Right cardiac atrium (tissue), 5 donors: ENCODE measurements at regions not wholly inside any gene's neighbourhood (a gene's known extent, or its start where the extent isn't known, plus 50 kb on each side); places are given as distances from the start of the nearest gene placed in this dataset.
"Not testable (repeated sequence)": the region's sequence is repeated elsewhere in the genome, so short reads cannot be mapped to it uniquely, and the experiment has no call there.

Experiments
- ATAC-seq, 2 donors: fragments of 200-7000 bp; cut with Tn5 transposase; one replicate each; pipeline versions ENCODE4 v1.8.0 to v1.9.1; 2020; ENCODE audit warnings: moderate library complexity in 2 of 2, mild to moderate bottlenecking in 1 of 2
- DNase-seq, 3 donors: peaks; one replicate each; pipeline ENCODE4 v3.0.0-alpha.2; 2020
- H3K27ac ChIP-seq: one replicate; pipeline ENCODE4 v1.5.1; 2013; ENCODE audit warnings: mild to moderate bottlenecking, low read length, control low read depth, moderate library complexity
- H3K27me3 ChIP-seq: one replicate; pipeline ENCODE4 v1.6.1; 2013; ENCODE audit not compliant: control insufficient read depth, insufficient read depth
- H3K4me1 ChIP-seq: one replicate; pipeline ENCODE4 v1.6.1; 2013; ENCODE audit warnings: low read length; ENCODE audit not compliant: control insufficient read depth, insufficient read depth
- H3K4me3 ChIP-seq: one replicate; pipeline ENCODE4 v1.5.1; 2013; ENCODE audit warnings: low read length, control low read depth
- H3K9me3 ChIP-seq: one replicate; pipeline ENCODE4 v1.6.1; 2013; ENCODE audit warnings: low read length; ENCODE audit not compliant: control insufficient read depth
- WGBS: extraction: QIAGEN DNeasy Blood & Tissue Kit; methylation state at CpG from one replicate; pipeline ENCODE4 v1.1.7; 2013; 5-methylcytosine and 5-hydroxymethylcytosine counted together
- intact Hi-C, 4 donors: fragments of 100-400 bp; cut with DNase I; formaldehyde crosslinking; loops; one replicate each; pipeline versions ENCODE4 v1.11.0 to v1.14.0; 2022 to 2023
- donor health status: healthy with polysubstance abuse.
- donor health status: DM: no; HTN: yes; CAD: no.
- donor health status: DM: no; HTN: no; CAD: no.
- donor health status: DM: no; HTN: yes; CAD: no; lungs with severe emphysema.
- donor health status: DM: yes; HTN: yes; CAD: no.

- Histone ChIP-seq H3K27me3 (no peaks in the 10 kb centered on the region), H3K9me3 (no peaks in the 10 kb centered on the region), H3K4me1 (peaks cover 1% of the 10 kb centered on the region), H3K27ac (no peak overlapping the region), H3K4me3 (no peak overlapping the region)
- no peak for DNase-seq
- 80% methylated on average over 7 of the region's 7 CpGs for WGBS
- intact Hi-C loops, result loop anchor here (2.0 to 10.0 kb wide), 6 partner anchors 82 to 265 kb away; no protein-coding TSS in a partner anchor
- ATAC-seq, result no peak
Observed at GRCh38 chr7:32212321-32212720, 142.1 kb upstream of the PDE1C start.

DNA sequence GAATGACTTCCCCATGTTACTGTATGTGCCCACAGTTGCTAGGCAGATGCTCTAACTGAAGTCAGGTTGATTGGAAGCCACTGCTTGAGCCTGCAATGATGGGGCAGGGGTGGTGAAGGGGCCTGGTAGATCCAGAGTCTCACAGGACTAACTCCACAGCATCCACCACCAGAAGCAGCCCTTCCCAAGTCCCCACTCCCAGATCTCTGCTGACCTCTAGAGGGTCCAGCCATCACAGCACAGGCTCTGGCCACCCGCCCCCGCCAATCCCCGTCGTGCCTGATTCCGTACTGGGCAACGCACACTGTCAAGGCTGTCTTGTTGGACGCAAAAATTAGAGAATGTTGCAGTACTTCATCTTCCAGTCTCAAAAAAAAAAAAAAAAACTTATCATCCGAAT is 136.8 kb upstream of the PDE1C start:
- DNase-seq (peak in 2 of 3 donors; percentile 26 to 66), ATAC-seq (peak; percentile 45 to 60)
- Histone ChIP-seq H3K9me3 (no peaks in the 10 kb centered on the region), H3K4me1 (no peaks in the 10 kb centered on the region), H3K4me3 (no peak overlapping the region), H3K27me3 (no peaks in the 10 kb centered on the region), H3K27ac (no peak overlapping the region)
- intact Hi-C loops, result loop anchor here in 3 of 4 donors (5.0 to 10.0 kb wide), 3 partner anchors 270 to 1072 kb away; no protein-coding TSS in a partner anchor
- WGBS, result 26% methylated on average over 8 of the region's 8 CpGs

- 74% methylated on average over 6 of the region's 6 CpGs for WGBS
- H3K4me3 ChIP-seq, result no peak overlapping the region
- intact Hi-C loops, result loop anchor here in 3 of 4 donors (5.0 to 10.0 kb wide), 3 partner anchors 271 to 1072 kb away; no protein-coding TSS in a partner anchor
- no peak for DNase-seq
- ATAC-seq, result no peak
- H3K9me3 ChIP-seq, result no peaks in the 10 kb centered on the region
- H3K4me1 ChIP-seq, result no peaks in the 10 kb centered on the region
- H3K27me3 ChIP-seq, result no peaks in the 10 kb centered on the region
- no peak overlapping the region for H3K27ac ChIP-seq
Observed at GRCh38 chr7:32206488-32206887, 136.3 kb upstream of the PDE1C start.

- H3K9me3 ChIP-seq, ATAC-seq, H3K4me3 ChIP-seq, H3K27me3 ChIP-seq, H3K4me1 ChIP-seq, H3K27ac ChIP-seq, DNase-seq: not testable (repeated sequence)
- WGBS, result 78% methylated on average over 4 of the region's 4 CpGs
- intact Hi-C loops, result loop anchor here in 3 of 4 donors (2.0 to 10.0 kb wide), 5 partner anchors 272 to 1071 kb away; no protein-coding TSS in a partner anchor
Observed at GRCh38 chr7:32205298-32205824, 135.2 kb upstream of the PDE1C start.

- Histone ChIP-seq H3K4me1 (no peaks in the 10 kb centered on the region), H3K27ac (no peak overlapping the region), H3K9me3 (no peaks in the 10 kb centered on the region), H3K27me3 (no peaks in the 10 kb centered on the region), H3K4me3 (peak overlapping the region; percentile 64)
- 20% methylated on average over 9 of the region's 9 CpGs for WGBS
- DNase-seq, result peak; percentile 73 to 82 (median 81)
- peak; percentile 92 to 95 for ATAC-seq
- intact Hi-C loops, result loop anchor here (2.0 to 10.0 kb wide), 5 partner anchors 273 to 1070 kb away; no protein-coding TSS in a partner anchor
Observed at GRCh38 chr7:32204361-32205018, 134.3 kb upstream of the PDE1C start.

GRCh38 chr7:32200646-32201045 is 130.4 kb upstream of the PDE1C start:
- WGBS, result 56% methylated on average over 1 of the region's 1 CpG
- no peaks in the 10 kb centered on the region for H3K9me3 ChIP-seq
- H3K27me3 ChIP-seq, result no peaks in the 10 kb centered on the region
- DNase-seq, result no peak
- ATAC-seq, result no peak
- H3K4me3 ChIP-seq, result no peak overlapping the region
- intact Hi-C loops, result loop anchor here in 2 of 4 donors (5.0 to 10.0 kb wide), 2 partner anchors 458 to 1066 kb away; no protein-coding TSS in a partner anchor
- H3K4me1 ChIP-seq, result no peaks in the 10 kb centered on the region
- no peak overlapping the region for H3K27ac ChIP-seq

DNA sequence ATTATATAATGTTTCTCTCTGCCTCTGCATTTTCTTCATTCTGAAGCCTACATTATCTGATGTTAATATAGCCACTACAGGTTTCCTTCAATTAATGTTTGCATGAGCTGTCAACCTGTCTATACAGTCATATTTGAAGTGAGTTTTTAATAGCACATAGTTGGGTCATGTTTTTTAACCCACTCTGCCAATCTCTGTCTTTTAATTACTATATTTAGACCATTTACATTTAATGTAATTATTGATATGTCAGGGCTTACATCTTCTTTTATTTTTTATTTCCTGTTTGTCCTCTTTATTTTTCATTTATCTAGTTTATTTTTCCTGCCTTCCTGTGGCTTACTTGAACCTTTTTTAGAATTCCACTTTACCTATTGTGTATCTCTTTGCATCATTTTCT is 124.3 kb upstream of the PDE1C start:
- Histone ChIP-seq H3K9me3 (no peaks in the 10 kb centered on the region), H3K4me1 (no peaks in the 10 kb centered on the region), H3K27ac (no peak overlapping the region), H3K27me3 (no peaks in the 10 kb centered on the region), H3K4me3 (no peak overlapping the region)
- no peak for ATAC-seq
- intact Hi-C loops, result no loop called here
- no peak for DNase-seq

DNA sequence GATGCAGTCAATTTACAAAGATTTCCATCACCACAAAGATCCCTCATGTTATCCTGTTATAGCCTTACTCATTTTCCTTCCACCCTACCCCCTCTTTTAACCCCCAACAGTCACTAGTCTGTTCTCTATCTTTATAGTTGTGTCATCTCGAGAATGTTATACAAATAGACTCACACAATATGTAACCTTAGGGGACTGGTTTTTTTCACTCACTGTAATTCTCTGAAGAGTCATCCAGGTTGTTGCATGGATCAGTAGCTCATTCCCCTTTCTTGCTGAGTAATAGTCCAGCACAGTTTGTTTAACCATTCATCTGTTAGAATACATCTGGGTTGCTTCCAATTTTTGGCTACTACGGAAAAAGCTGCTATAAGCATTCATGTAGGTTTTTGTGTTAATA is 121.1 kb upstream of the PDE1C start:
- Histone ChIP-seq H3K27ac (no peak overlapping the region), H3K4me1 (no peaks in the 10 kb centered on the region), H3K4me3 (no peak overlapping the region), H3K27me3 (no peaks in the 10 kb centered on the region), H3K9me3 (no peaks in the 10 kb centered on the region)
- ATAC-seq (no peak), DNase-seq (no peak)
- 89% methylated on average over 2 of the region's 2 CpGs for WGBS
- intact Hi-C loops, result no loop called here

GRCh38 chr7:32179567-32179966 is 109.4 kb upstream of the PDE1C start:
- Histone ChIP-seq H3K27me3 (no peaks in the 10 kb centered on the region), H3K27ac (no peak overlapping the region), H3K4me3 (no peak overlapping the region), H3K4me1 (peaks cover 3% of the 10 kb centered on the region), H3K9me3 (no peaks in the 10 kb centered on the region)
- DNase-seq, result no peak
- intact Hi-C loops, result no loop called here
- ATAC-seq, result no peak
- WGBS, result 54% methylated on average over 1 of the region's 1 CpG

DNA sequence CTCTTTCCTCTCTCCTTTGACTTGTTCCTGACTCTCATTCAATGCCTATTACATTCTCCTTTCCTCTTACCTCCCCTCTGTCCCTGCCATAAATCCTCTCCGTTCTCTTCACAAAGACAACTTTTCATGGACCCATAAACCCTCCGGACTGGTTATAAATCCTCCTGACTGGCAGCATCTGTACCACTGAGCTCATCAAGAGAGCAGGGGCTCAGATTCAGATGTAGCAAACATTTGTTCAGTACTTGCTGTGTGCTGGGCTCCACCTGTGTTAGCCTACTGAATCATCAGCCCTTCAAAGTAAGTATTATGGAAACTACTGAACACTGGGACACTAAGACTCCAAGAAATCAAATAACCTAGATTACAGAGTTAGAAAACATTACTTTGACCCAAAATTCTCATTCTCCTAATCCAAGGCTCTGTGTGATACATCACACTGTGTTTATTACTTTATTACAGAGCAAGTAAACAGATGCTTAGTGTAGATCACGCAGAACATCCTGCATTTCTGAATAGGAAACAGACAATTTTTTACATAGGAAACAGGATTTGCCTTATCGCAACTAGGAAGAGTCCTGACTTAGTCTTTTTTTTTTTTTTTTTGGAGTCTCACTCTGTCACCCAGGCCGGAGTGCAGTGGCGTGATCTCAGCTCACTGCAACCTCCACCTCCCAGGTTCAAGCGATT is 108.6 kb upstream of the PDE1C start:
- H3K27ac ChIP-seq, result no peak overlapping the region
- WGBS, result 83% methylated on average over 7 of the region's 7 CpGs
- peaks cover 3% of the 10 kb centered on the region for H3K4me1 ChIP-seq
- no peak overlapping the region for H3K4me3 ChIP-seq
- intact Hi-C loops, result no loop called here
- H3K27me3 ChIP-seq, result no peaks in the 10 kb centered on the region
- ATAC-seq (no peak), DNase-seq (no peak)
- no peaks in the 10 kb centered on the region for H3K9me3 ChIP-seq

- intact Hi-C loops, result no loop called here
- no peak overlapping the region for H3K27ac ChIP-seq
- WGBS, result 72% methylated on average over 6 of the region's 6 CpGs
- no peak overlapping the region for H3K4me3 ChIP-seq
- no peak for DNase-seq
- H3K27me3 ChIP-seq, result no peaks in the 10 kb centered on the region
- H3K9me3 ChIP-seq, result no peaks in the 10 kb centered on the region
- peaks cover 3% of the 10 kb centered on the region for H3K4me1 ChIP-seq
- ATAC-seq, result no peak
Observed at GRCh38 chr7:32177232-32177631, 107.0 kb upstream of the PDE1C start.
